GM20000 (cell line): ENCODE measurements at regions not wholly inside any gene's neighbourhood (a gene's known extent, or its start where the extent isn't known, plus 50 kb on each side); places are given as distances from the start of the nearest gene placed in this dataset.

Experiments used
- DNase-seq: peaks from one replicate; pipeline ENCODE4 v3.0.0; 2012; ENCODE audit warnings: low spot score
- CTCF ChIP-seq: IDR thresholded peaks from 2 replicates; pipeline ENCODE4 v1.5.1; 2012; ENCODE audit warnings: mild to moderate bottlenecking, control low read depth; ENCODE audit errors: extremely low read depth, missing control alignments

GRCh38 chr7:70994176-70994575, 137.8 kb upstream of the GALNT17 start:
- no peak for DNase-seq
- TF ChIP-seq CTCF, result no peak

GRCh38 chr7:70997261-70997660, 134.7 kb upstream of the GALNT17 start:
- no peak for TF ChIP-seq CTCF
- DNase-seq, result no peak

DNA sequence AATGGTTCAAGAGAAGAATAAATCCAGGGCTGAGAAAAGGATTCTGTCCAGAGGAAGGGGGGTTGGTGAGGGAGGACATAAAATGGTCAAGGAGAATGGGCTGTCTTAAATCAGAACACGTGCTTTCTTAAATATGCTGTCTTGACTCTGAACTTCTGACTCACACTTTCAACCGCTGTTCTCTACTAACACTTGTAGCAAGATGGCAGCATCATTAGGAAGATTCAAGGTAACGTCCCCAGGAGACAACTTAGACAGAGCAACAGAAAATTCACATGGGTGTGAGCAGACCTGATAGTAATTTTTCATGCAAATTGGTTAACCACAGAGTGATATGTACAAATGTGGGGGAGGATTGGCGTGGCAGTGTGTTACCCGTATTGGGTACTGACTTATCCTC, 126.8 kb upstream of the GALNT17 start:
- DNase-seq, result no peak
- no peak for TF ChIP-seq CTCF

- no peak for DNase-seq
Measured at GRCh38 chr7:71009636-71010035, 122.3 kb upstream of the GALNT17 start.

DNA sequence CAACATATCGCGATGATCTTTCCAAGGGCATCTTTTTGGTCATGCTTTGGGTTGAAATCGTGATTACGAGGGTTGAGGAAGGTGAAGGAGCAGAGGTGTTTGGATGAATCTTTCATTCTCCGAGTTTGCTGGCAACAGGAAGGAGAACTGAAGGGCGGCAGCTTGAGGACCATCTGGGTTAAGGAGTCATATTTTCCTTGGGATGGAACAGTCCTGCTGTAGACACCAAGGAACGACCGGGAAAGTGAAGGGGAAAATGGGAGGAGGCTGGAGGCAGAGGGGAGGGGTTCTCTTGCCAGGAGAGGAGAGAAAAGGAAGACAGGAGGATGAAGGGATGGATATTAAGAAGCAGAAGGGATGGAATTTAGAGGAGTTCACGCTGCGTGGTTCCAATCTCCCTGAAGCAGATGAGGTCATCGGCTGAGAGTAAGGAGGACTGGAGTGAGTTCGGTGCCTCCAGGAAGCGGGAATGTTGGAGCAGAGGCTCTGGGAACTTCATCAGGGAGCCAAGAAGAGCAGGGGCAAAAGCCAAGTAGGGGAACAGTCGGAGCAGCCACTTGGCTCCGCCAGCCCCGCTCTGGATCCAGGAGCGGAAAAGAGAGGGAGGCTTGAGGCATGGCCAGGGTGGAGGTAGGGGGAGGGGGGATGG, 116.6 kb upstream of the GALNT17 start:
- DNase-seq, result no peak
- no peak for TF ChIP-seq CTCF

More at GRCh38 chr7:71009636-71010035, 122.3 kb upstream of the GALNT17 start:
- no peak for TF ChIP-seq CTCF

- TF ChIP-seq CTCF, result no peak
- no peak for DNase-seq
Measured at GRCh38 chr7:71016401-71016800, 115.5 kb upstream of the GALNT17 start.

- no peak for DNase-seq
- no peak for TF ChIP-seq CTCF
Measured at GRCh38 chr7:71017602-71018001, 114.3 kb upstream of the GALNT17 start.
